AG04449 (cell line): ENCODE measurements at regions not wholly inside any gene's neighbourhood (a gene's known extent, or its start where the extent isn't known, plus 50 kb on each side); places are given as distances from the start of the nearest gene placed in this dataset.

Source experiments
- CTCF ChIA-PET: fragments of 350-600 bp; formaldehyde crosslinking; extraction: SDS; loops from one replicate; lab custom pipeline; 2021; ENCODE audit warnings: antibody characterized with exemption; lab: Yijun Ruan, JAX
- POLR2A ChIA-PET: fragments of 400-600, 350-600 bp; formaldehyde crosslinking; extraction: SDS; loops from one replicate; lab custom pipeline; 2020; ENCODE audit warnings: antibody characterized with exemption, inconsistent platforms; lab: Yijun Ruan, JAX
- DNase-seq: peaks from one replicate; pipeline ENCODE4 v3.0.0-alpha.2; 2010; ENCODE audit warnings: low read depth, low spot score
- H3K4me3 ChIP-seq: 2 replicates; pipeline ENCODE4 v1.5.1; 2011; ENCODE audit warnings: low read depth, mild to moderate bottlenecking, control low read depth, low read length
- CTCF ChIP-seq: IDR thresholded peaks from one replicate; pipeline ENCODE4 v1.5.1; 2011; ENCODE audit warnings: mild to moderate bottlenecking, moderate library complexity, low read length, control low read depth, inconsistent platforms; ENCODE audit not compliant: insufficient read depth; ENCODE audit errors: missing control alignments

GRCh38 chr12:30859226-30859625 lies 67.3 kb upstream of the TSPAN11 start:
- DNase-seq: no peak
- TF ChIP-seq CTCF: no peak
- CTCF ChIA-PET: interaction anchor here (2.0 kb wide), 1 partner anchor 9 kb away, joined by 6 read pairs; no protein-coding TSS in a partner anchor
- POLR2A ChIA-PET: no interaction called here
- H3K4me3 ChIP-seq: no peak overlapping the region

- no peak for TF ChIP-seq CTCF
- CTCF ChIA-PET: no interaction called here
- POLR2A ChIA-PET: no interaction called here
- no peak overlapping the region for H3K4me3 ChIP-seq
- no peak for DNase-seq
Observed at GRCh38 chr12:30858471-30858870, 68.1 kb upstream of the TSPAN11 start.

DNA sequence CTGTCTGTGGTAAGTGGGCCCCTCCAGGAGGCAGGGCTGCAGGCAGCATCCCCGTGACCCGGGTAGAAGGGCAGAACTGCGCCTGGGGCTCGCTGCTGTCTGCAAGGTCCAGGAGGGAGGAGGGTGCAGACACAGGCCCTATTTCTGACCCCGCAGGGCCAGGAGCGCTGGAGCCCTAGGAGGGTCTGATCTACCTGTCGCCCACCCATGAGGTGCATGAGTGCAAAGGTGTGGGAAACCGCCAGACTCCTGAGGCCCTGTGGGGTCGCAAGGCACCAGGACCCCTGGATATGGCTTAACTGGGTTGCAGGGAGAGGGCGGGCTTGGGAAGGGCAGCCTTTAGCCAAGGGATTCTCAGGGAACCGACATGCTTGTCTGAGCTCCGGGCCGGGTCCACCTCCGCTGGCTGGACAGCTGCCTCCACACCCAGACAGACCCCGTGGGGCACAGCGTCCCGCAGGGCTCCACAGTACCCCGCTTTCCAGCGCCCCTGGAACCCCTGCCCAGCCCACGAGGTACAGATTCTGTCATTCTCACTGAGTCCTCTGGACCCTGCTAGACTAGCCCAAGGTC lies 72.9 kb upstream of the TSPAN11 start:
- H3K4me3 ChIP-seq: no peak overlapping the region
- CTCF ChIA-PET: interaction anchor here (1.5 kb wide), 1 partner anchor 418 kb away, joined by 3 read pairs; no protein-coding TSS in a partner anchor
- DNase-seq: no peak
- no peak for TF ChIP-seq CTCF
- POLR2A ChIA-PET: no interaction called here

DNA sequence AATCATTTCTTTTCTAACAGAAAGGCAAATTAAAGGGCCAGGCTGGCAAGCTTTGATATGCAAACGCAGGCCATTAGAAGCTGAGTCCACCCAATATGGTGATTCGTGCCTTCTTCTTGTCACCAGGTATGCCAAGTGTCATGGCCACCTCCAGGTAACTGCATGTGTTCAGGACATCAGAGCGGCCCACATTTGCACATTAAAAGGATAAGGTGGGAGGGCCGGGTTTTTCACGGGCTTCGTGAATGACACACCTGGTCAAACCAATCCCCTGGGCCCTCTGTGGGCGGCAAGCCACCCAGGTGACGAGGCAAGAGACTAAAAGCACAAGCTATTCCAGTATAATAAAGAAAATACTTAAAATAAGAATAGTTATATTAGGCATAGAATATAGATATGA lies 75.9 kb upstream of the TSPAN11 start:
- no peak for TF ChIP-seq CTCF
- no peak for DNase-seq
- ChIA-PET POLR2A (no interaction called here), CTCF (interaction anchor here (0.8 to 12.3 kb wide), 10 partner anchors 9 to 421 kb away, joined by 3 to 252 read pairs (median 14); no protein-coding TSS in a partner anchor)
- H3K4me3 ChIP-seq: no peak overlapping the region

GRCh38 chr12:30847259-30847658 lies 79.3 kb upstream of the TSPAN11 start:
- CTCF ChIA-PET: interaction anchor here (0.8 to 12.3 kb wide), 22 partner anchors 11 to 1327 kb away, joined by 3 to 252 read pairs (median 5); no protein-coding TSS in a partner anchor
- DNase-seq: no peak
- POLR2A ChIA-PET: no interaction called here
- TF ChIP-seq CTCF: peak; percentile 38
- no peak overlapping the region for H3K4me3 ChIP-seq

DNA sequence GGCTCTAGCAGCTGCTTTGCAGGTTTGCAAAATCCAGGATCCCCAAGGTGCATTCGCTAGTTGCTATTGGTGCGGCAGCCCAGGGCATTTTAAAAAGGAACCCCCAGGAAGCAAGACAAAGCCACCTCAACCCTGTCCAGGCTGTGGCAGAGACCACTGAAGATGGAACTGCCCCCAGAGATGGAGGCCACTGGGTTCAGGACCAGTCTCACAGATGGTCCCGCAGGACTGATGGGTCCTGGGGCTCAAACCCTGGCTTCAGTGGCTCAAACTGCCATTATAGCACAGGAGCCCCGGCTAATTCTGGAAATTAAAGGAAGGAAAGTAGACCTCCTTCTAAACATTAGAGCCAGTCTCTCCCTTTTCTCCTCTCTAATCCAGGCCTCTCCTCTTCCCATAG lies 79.8 kb upstream of the TSPAN11 start:
- no peak for DNase-seq
- TF ChIP-seq CTCF: no peak
- CTCF ChIA-PET: interaction anchor here (0.5 to 12.3 kb wide), 17 partner anchors 16 to 1327 kb away, joined by 3 to 252 read pairs (median 5); no protein-coding TSS in a partner anchor
- POLR2A ChIA-PET: no interaction called here
- no peak overlapping the region for H3K4me3 ChIP-seq
